Ovary (tissue), 7 donors: ENCODE measurements at regions not wholly inside any gene's neighbourhood (a gene's known extent, or its start where the extent isn't known, plus 50 kb on each side); places are given as distances from the start of the nearest gene placed in this dataset.
A peak's percentile ranks its signal among the peaks of the same experiment; 100 is the strongest.

Experiments
- DNase-seq, 5 donors: peaks; one replicate each; pipeline ENCODE4 v3.0.0-alpha.2; 2019 to 2020
- H3K27ac ChIP-seq, 2 donors: fragments of 200-600 bp; one replicate each; pipeline versions ENCODE4 v1.5.1 to v1.8.0; 2019 to 2022
- H3K27me3 ChIP-seq: fragments of 200-600 bp; one replicate; pipeline ENCODE4 v1.8.0; 2022
- H3K36me3 ChIP-seq: fragments of 200-600 bp; sonication (generic); one replicate; pipeline ENCODE4 v1.5.1; 2019
- H3K4me1 ChIP-seq: one replicate; pipeline ENCODE4 v1.8.1; 2013; ENCODE audit warnings: mild to moderate bottlenecking, moderate library complexity; ENCODE audit not compliant: insufficient read depth
- H3K4me3 ChIP-seq: fragments of 200-600 bp; sonication (generic); one replicate; pipeline ENCODE4 v1.5.1; 2017
- H3K9me3 ChIP-seq, 2 donors: fragments of 200-600 bp in 1 of 2; sonication (generic) in 1 of 2; one replicate each; pipeline versions ENCODE4 v1.5.1 to v1.8.1; 2013 to 2019; ENCODE audit warnings: mild to moderate bottlenecking in 1 of 2, moderate library complexity in 1 of 2
- EP300 ChIP-seq: sonication (generic); formaldehyde crosslinking; IDR thresholded peaks from one replicate; pipeline ENCODE4 v1.6.1; 2017; ENCODE audit warnings: antibody characterized with exemption
- POLR2A ChIP-seq: fragments of 450-650 bp; IDR thresholded peaks from one replicate; pipeline ENCODE4 v1.6.1; 2017; ENCODE audit warnings: antibody characterized with exemption, mild to moderate bottlenecking, moderate library complexity
- WGBS, 3 donors: extraction: QIAGEN DNeasy Blood & Tissue Kit in 1 of 3; methylation state at CpG; one replicate each; pipeline versions ENCODE4 v1.1.5 to v1.1.7; 2013 to 2017; 5-methylcytosine and 5-hydroxymethylcytosine counted together
- intact Hi-C, 4 donors: fragments of 100-400 bp; cut with DNase I; formaldehyde crosslinking; loops; one replicate each; pipeline versions ENCODE4 v1.11.0 to v1.15.1; 2022 to 2023
- TF ChIP-seq, protein P1 (sequence below), 3 donors: fragments of 450-650 bp in 2 of 3; fragments of 200-600 bp in 1 of 3; IDR thresholded peaks; one replicate each; pipeline versions ENCODE4 v1.5.1 to v1.8.0; 2016 to 2022; ENCODE audit warnings: antibody characterized with exemption in 3 of 3, mild to moderate bottlenecking in 1 of 3
- donor health status: DM: no; HTN: no; CAD: no; lungs with moderate emphysema.
- donor health status: DM: no; HTN: no; CAD: no.
- donor health status: Bipolar disorder and iron deficiency.
- donor health status: DM: no; HTN: no; CAD: no.
- donor health status: DM: yes; HTN: yes; CAD: no.

DNA sequence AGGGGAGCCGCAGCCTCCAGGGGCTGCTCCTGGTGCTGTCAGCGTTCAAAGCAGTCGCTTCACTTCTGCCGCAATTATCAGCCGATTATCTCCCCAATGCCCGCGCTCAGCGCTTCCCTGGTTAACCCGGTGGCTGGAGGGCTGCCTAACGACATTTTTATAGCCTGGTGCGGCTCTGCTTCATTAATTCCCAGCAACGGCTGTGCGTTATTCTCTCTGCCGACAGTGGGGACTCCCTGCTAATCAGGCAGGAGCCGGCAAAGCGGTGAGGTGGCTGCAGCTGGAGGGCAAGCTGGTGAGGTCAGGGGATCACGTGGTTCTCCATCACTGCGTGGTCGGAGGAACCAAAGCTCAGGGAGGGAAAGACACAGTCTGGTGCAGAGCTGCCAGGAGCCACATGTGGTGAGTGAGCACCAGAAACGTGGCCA lies 62.9 kb downstream of the GLRX5 start:
- DNase-seq = peak in 3 of 5 donors; percentile 15 to 37 (median 20)
- Histone ChIP-seq H3K27me3 (no peaks in the 10 kb centered on the region), H3K36me3 (no peaks in the 10 kb centered on the region), H3K4me1 (no peaks in the 10 kb centered on the region), H3K27ac (no peak overlapping the region), H3K9me3 (no peaks in the 10 kb centered on the region), H3K4me3 (no peak overlapping the region)
- 1 to 2% (median 2%) methylated on average over 20 of the region's 20 CpGs for WGBS, 3 donors
- TF ChIP-seq, protein P1, sequence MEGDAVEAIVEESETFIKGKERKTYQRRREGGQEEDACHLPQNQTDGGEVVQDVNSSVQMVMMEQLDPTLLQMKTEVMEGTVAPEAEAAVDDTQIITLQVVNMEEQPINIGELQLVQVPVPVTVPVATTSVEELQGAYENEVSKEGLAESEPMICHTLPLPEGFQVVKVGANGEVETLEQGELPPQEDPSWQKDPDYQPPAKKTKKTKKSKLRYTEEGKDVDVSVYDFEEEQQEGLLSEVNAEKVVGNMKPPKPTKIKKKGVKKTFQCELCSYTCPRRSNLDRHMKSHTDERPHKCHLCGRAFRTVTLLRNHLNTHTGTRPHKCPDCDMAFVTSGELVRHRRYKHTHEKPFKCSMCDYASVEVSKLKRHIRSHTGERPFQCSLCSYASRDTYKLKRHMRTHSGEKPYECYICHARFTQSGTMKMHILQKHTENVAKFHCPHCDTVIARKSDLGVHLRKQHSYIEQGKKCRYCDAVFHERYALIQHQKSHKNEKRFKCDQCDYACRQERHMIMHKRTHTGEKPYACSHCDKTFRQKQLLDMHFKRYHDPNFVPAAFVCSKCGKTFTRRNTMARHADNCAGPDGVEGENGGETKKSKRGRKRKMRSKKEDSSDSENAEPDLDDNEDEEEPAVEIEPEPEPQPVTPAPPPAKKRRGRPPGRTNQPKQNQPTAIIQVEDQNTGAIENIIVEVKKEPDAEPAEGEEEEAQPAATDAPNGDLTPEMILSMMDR (IDR thresholded peaks at IDR 0.05) = no peak
- TF ChIP-seq POLR2A (no peak), EP300 (no peak)
- intact Hi-C loops = no loop called here

DNA sequence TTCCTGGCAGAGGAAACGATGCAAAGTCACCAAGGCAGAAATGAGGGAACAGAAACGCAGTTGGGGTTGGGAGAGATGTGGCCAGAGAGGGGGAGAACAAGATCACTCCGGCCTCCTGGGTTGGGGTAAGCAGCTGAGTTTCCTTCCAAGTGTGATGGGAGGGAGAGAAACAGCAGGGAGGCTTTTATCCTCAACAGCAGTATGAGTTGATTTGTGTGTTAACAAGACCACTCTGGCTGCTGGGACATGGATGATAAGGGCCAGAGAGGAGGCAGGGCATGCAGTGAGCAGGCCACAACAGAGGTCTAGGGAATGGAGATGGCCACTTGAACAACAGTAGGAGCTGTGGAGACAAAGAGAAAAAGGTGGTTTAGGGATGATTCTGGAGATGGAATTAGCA lies 66.8 kb downstream of the GLRX5 start:
- no peak overlapping the region for H3K27ac ChIP-seq
- no peaks in the 10 kb centered on the region for H3K9me3 ChIP-seq
- H3K4me3 ChIP-seq = no peak overlapping the region
- H3K36me3 ChIP-seq = no peaks in the 10 kb centered on the region
- DNase-seq = no peak
- H3K27me3 ChIP-seq = no peaks in the 10 kb centered on the region
- TF ChIP-seq, protein P1 (IDR thresholded peaks at IDR 0.05) = no peak
- no peaks in the 10 kb centered on the region for H3K4me1 ChIP-seq
- WGBS, 3 donors = 13 to 30% (median 30%) methylated on average over 3 of the region's 3 CpGs
- intact Hi-C loops = no loop called here

DNA sequence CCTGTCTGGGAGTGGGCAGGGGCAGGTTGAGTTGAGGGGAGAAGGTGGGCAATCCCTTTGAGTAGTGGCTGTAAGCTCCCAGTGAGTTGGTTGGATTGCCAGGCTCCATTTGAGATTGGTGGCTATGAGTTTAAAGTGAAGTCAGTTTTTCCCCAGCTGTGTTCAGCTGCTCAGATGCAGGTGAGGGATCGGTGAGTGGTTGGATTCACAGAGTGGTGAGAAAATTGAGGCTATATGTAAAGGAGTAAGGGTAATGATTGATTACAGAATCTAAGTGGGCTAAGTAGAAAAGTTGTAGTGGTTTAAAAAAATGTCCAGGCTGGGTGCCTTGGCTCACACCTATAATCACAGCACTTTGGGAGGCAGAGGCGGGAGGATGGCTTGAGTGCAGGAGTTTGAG lies 68.6 kb downstream of the GLRX5 start:
- no peak for DNase-seq
- Histone ChIP-seq H3K9me3 (no peaks in the 10 kb centered on the region), H3K4me3 (no peak overlapping the region), H3K4me1 (no peaks in the 10 kb centered on the region), H3K36me3 (no peaks in the 10 kb centered on the region), H3K27me3 (no peaks in the 10 kb centered on the region), H3K27ac (no peak overlapping the region)
- no peak for TF ChIP-seq POLR2A
- no peak for TF ChIP-seq EP300
- TF ChIP-seq, protein P1 (IDR thresholded peaks at IDR 0.05) = no peak
- WGBS, 3 donors = 88 to 94% (median 89%) methylated on average over 2 of the region's 2 CpGs
- intact Hi-C loops = no loop called here

DNA sequence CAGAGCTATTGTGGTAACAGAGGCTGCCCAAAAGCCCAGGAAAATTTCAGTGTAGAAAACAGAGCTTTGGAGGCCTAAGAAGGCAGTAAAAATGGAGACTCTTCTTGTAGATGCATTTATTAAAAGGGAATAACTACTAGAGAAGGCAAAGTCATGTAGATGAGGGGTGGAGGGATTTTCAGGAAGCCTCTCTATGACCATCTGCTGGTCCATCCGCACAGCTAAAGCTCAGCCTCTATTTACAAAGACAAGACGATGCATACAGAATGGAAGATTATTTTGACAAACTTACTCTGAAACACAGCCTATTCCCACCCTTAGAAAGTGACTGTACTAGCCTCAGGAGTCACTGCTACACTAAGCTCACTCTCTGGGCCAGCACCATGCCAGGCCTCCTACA lies 71.4 kb downstream of the GLRX5 start:
- Histone ChIP-seq H3K4me1 (no peaks in the 10 kb centered on the region), H3K36me3 (no peaks in the 10 kb centered on the region), H3K27me3 (no peaks in the 10 kb centered on the region), H3K9me3 (no peaks in the 10 kb centered on the region), H3K4me3 (no peak overlapping the region), H3K27ac (no peak overlapping the region)
- no peak for DNase-seq
- WGBS, 3 donors = 87 to 90% (median 89%) methylated on average over 2 of the region's 2 CpGs
- intact Hi-C loops = no loop called here
- no peak for TF ChIP-seq EP300
- TF ChIP-seq, protein P1 (IDR thresholded peaks at IDR 0.05) = no peak
- no peak for TF ChIP-seq POLR2A
